SW480 (cell line): ENCODE measurements at regions not wholly inside any gene's neighbourhood (a gene's known extent, or its start where the extent isn't known, plus 50 kb on each side); places are given as distances from the start of the nearest gene placed in this dataset.
"Not testable (repeated sequence)": the region's sequence is repeated elsewhere in the genome, so short reads cannot be mapped to it uniquely, and the experiment has no call there.

Experiments
- DNase-seq: peaks from one replicate; pipeline ENCODE4 v3.0.0-alpha.2; 2016; ENCODE audit warnings: low spot score

DNA sequence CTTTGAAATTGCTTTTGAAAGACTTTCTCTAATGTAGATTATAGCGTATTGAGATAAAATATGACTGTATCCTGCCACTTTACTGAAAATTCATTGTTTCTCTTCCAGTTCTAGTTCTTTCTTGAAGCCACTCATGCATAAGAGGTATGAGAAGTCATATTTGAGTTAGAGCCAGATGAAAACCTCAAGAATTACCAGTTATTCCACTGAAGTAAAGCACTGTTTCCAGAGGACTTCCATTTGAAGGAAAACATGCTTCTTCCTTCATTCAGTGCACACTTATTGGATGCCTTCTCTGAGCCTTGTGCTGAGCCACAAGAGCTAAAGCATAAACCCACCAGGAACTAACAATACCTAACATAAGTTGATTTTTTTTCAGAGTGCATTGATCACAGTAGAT is 513.4 kb downstream of the ZNF385D start:
- DNase-seq, result no peak

DNA sequence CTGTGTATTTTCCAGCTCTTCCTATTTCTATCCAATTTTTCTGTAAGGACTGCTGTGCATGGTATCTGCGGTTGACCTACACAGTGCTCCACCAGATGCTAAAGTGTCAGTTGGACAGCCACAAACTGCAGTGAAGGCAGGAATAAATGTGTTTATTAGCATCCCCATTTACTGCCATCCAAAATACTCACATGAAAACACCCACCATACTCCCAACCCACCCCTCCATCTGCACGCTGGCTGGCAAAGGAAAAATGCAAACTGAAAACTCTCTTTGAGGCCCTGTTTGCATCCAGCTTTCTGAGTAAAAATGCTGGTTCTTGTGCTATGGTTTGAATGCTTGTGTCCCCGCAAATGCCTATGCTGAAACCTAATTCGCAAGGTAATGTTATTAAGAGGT is 515.5 kb downstream of the ZNF385D start:
- no peak for DNase-seq

DNA sequence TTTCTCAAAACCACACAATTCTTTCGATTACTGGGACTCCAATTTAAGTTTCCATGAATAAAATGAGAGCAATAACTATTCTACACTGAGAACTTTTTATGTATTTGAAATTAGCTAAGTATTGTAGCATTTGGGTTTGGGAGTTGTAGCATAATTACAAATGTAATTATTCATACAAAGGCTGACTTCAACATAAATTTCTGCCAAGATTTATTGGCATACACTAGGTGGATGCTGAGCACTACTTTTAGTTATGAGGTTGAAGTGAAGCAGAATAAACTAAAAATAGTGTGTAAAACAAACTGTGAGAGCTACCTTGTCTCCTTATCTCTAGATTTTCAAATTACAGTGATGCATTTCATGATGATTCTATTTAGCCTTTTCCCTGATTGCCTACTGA is 516.1 kb downstream of the ZNF385D start:
- DNase-seq, result no peak

DNA sequence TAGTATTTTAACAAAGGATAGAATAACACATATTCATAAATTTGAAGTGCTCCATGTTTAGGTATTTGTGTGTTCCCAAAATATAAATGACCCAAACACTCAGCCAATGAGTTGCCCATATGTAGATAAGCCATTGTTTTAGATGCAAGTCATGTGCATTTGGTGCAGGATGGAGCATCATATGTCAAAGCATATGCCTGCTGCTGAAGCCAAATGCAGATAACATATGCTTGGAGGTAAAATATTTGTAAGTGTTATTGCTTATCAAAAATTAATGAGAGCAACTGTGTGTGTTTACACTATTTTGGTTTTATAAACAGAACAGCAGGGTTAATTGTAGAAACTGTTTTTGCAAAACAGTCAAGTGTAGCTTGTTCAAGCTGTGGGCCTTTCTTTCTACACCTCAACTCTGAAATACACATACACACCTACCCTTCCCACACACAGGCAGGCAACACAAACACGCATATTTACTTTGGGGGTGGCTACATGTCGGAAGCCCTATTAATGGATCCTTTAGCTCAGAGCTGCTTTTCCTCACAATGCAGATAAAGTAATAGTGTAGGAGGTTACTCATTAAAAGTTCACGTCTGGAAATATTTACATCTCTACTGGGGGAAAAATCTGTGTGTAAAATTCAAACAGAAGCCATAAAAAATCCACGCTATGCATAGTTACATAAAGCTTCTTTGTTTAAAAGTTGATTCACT is 521.4 kb downstream of the ZNF385D start:
- DNase-seq, result no peak

DNA sequence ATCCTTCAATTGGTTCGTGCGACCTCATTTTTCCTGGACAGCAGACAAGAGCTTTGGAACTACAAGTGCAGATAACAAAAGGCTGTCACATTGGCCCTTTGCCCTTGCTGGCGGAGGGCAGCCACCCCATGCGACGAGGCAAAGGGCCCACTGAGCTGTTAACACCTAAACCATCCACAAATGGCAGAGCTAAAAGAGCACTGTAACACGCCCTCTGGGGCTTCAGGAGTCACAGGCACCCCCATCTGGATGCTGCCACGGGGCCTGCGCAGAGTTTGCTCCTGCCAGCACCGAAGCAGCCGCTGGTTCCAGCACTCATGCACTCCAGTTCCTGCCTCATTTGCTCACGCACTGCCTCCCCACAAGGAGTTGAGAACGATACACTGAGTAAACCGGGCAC is 524.9 kb downstream of the ZNF385D start:
- no peak for DNase-seq

DNA sequence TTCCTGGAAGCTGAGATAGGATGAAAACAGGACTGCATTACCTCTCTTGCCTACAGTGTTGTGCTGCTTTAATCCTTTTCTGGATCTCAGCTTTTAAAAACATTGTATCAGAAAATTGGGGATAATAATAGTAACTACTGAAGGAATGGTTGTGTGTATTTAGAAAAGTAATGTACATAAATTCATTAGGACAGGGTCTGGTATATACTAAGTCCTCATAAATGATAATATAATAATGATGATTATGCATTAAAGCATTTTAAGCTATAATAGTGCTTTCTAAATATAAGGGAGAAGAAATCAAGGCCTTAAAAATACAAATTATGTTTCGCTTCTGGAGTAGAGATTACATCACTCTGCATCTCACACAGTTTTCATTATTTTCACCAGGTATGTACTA is 530.1 kb downstream of the ZNF385D start:
- DNase-seq, result no peak

DNA sequence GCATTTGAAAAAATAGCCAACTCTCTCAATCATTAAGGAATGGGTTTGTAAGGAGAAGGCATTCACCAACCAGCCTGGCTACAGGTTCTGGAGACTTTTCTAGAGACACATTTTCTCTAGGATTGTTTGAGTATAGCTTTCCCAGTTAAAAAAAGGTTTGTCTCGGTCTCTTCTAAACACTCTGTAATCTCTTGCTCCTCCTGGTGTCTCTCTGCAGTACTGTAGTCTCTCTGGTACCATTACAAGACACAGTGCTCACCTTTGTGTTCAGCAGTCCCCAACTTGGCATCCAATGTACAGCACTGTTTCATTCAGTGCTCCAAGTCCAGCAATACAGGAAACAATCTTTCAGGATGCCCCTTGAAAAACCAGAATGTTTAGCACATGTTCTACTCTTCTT is 534.4 kb downstream of the ZNF385D start:
- DNase-seq, result no peak

DNA sequence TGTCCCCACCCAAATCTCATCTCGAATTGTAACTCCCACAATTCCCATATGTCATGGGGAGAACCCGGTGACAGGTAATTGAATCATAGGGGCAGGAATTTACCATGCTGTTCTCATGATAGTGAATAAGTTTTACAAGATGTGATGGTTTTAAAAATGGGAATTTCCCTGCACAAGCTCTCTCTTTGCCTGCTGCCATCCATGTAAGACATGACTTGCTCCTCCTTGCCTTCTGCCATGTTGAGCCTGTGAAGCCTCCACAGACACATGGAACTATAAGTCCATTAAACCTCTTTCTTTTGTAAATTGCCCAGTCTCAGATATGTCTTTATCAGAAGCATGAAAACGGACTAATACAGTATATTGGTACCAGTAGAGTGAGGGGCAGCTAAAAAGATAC is 546.9 kb downstream of the ZNF385D start:
- DNase-seq, result not testable (repeated sequence)

DNA sequence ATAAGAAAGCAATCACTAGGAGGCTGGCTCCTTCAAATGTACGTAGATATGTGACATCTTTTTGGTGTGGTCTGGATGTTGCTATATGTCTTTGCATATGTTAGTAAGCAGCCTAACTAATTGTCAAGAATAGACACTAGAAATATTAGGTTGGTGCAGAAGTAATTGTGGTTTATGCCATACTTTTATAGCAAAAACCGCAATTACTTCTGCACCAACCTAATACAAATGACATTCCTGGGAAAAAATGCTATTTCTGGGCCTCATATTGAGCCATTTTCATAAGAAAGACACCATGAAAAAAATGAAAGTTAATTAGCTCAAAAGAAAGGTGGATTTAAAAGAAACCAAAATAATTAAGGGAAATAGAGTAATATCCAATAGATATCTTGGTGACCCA is 555.8 kb downstream of the ZNF385D start:
- no peak for DNase-seq

DNA sequence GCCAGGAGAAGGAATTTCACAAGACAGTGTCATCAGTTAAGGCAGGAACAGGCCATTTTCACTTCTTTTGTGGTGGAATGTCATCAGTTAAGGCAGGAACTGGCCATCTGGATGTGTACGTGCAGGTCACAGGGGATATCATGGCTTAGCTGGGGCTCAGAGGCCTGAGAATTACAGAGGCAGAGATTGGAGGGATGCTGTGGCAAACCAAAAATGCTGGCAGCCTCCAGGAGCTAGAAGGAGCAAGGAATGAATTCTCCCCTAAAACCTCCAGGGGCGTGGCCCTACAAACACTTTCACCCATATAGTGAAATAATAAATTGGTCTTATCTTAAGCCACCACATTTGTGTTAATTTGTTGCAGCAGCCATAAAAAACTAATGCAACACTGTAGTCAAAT is 557.0 kb downstream of the ZNF385D start:
- not testable (repeated sequence) for DNase-seq

DNA sequence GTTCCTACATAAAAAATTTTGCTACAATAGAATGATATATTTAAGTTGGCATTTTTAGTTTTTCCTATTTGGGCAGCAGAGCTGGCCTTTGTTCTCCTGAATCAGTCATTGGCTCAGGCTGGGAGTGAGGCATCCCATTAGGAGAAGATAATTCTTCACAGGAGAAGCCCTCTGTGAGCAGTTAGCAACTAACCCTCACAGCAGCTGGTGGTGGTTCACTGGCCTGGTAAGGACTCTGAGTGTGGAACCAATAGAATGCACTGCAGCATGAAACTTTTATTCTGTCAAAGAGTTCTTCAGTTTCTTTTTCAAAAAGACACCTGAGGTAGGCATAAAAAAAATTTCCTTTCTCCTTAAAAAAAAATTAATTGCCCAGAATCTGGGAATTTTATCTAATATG is 562.6 kb downstream of the ZNF385D start:
- no peak for DNase-seq

DNA sequence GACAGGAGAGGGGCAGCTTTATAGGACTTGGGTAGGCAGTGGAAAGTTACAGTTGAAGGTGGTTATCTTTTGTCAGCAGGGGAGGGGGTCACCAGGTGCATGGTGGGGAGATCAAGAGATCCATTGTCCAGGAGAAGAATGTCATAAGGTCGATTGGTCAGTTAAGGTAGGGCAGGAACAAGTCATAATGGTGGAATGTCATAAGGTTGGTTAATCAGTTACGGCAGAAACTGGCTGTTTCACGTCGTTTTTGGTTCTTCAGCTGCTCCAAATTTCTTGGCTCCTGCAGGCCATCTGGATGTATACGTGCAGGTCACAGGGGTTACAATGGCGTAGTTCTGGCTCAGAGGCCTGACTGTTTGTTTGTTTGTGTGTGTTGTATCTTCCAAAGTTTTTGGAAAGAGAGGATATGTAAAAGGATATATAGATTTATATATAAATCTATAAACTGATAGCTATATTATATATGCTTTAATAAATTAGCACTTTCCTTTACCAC is 565.1 kb downstream of the ZNF385D start:
- DNase-seq, result no peak

DNA sequence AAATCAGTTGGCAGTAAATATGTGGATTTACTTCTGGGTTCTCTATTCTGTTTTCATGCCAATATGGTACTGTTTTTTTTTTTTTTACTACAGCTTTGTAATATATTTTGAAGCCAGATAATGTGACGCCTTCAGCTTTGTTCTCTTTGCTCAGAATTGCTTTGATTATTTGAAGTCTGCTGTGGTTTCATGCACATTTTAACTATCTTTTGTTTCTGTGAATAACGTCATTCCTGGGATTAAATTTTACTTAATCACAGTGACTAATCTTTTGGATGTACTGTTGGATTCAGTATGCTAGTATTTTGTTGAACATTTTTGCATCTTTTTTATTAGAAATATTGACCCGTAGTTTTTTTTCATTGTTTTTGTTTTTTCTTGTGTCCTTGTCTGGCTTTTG is 576.5 kb downstream of the ZNF385D start:
- no peak for DNase-seq

DNA sequence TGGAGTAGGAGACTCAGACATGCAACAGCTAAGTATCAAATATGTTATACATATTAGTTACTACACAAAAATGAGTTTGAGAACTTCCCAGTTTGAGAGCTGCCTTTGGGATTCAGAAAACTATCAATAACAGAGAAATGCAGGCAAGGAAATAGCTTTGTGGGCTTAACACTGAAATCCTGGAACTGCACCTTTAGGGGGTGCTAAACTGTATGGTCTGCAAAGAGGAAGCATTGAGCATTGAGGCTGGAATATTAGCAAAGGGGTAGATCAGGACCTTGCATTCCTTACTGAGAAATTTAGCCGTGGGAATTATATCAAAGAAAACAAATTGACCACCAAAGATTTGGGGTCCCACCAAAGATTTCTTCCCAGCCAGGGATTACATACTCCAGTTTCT is 580.0 kb downstream of the ZNF385D start:
- DNase-seq, result no peak

DNA sequence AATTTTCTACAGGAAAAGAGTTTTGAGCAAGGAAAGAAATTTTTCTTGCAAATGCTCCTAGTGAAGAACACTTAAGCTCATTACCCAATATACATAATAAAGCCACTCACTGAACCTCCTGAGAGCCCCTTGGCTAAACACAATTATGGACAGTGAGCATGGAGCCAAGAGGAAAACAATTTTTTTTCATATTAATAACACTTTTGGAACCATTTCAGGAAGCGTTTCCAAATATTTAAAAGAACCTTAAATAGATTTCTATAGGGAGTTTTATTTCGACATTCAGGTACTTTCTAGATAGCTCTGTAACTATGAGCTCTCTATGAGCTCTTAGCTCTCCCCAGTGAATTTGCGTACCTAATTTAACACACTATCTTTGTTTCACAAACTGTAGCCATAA is 581.1 kb downstream of the ZNF385D start:
- DNase-seq, result no peak

DNA sequence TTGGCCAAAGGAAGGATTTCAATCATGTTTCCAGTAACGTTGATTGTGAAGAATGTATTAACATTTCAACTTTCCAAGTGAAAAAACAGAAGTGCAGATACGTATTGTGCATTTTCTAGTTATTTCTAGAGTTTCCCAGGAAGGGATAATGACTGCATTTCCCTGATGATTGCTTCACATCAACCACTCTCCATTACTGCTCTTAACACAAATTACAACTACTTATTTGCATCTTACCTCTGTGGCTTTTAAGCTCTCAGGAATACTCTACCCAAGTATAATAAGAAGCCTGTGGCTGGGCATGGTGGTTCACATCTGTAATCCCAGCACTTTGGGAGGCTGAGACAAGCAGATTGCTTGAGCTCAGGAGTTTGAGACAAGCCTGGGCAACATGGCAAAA is 582.5 kb downstream of the ZNF385D start:
- no peak for DNase-seq

DNA sequence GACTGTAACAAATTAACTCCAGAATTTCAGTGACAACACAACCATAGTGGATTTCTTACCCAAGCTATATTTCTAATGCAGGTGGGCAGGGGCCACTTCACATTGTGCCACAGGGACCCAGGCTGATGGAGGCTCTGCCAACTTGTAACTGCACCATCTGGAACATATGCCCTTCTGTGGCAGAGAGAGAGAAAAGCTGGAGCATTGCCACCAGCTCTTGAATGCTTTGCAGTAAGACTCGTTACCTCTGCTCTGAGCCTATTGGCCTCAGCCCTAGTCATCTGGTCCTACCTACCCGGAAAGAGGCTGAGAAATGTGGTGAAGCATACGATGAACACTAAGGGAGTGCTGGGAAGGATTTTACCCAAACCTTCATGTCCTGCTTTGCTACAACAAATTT is 587.1 kb downstream of the ZNF385D start:
- DNase-seq, result no peak

DNA sequence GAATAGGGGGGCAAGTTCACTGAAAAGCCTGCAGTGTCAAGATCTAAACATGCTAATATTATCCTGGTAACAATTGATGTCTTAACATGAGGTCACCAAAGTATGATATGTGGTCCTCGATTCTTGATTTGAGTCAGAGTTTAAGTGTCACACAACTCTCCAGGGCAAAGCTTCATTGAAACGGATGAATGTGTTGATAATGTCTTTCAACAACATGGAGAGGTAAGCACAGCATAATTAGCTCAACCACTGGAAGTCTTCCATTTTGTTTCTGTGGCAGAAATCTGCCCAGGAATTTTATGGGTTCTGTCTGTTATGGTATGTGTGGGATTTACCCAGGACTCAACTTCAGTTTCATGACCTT is 591.5 kb downstream of the ZNF385D start:
- no peak for DNase-seq

DNA sequence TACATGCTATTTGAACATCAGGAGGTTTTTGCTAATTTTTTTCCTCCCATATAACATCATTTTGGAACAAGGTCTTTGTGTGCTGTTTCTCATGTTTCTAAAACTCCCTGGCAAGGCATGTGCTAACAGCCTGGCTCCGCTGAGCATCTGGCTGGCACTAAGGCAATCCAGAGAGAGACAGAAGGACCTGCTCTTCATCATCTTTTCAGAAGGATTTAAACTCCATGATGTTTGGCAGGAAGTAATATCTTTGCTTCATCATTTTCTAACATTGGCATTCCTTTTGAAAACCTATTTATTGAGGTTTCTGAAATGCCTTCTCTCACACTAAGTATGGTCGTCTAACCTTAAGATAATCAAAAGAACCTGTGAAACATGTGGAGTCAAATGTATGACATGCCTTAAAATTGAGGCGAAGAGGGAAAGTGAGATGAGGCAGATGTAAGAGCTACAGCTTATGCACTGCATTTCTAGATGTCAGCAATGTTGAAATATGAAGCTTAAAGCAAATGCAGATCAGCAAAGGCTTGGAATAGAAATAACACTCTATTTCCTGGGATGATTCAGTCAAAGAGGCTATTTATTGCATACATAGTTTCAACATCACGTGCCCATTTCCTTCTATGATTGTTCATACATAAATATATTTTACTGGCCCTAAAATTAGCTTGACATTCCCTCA is 592.0 kb downstream of the ZNF385D start:
- no peak for DNase-seq

DNA sequence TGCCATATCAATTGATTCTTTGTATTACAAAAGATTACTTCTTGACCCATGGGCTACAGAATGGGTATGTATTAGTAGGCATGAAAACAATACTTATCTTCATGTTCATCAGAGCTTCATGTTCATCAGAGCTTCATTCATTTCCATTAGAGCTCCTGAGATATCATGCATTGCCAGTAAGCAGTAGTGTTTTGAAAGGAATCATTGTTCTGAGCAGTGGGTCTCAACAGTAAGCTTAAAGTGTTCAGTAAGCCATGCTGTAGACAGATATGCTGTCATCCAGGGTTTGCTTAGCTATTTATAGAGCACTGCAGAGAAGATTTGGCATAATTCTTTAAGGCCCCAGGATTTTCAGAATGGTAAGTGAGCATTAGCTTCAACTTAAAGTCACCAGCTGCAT is 596.1 kb downstream of the ZNF385D start:
- no peak for DNase-seq

DNA sequence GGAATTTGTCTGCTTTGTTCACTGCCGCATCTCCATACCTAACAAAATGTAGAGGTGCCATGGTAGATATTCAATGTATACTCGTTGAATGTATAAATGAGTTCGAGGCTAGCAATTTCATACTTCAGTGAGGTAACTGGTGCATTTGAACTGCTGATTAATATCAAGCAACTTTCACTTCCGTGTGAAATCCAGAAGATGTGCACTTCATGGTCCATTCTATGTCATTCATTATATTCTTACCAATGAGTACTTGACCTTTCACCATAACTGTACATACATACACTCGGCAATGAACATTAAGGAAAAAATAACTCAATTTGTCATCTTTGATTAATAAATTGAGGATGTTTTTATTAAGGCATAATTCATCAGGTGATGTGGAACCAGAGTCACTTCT is 598.5 kb downstream of the ZNF385D start:
- DNase-seq, result no peak

DNA sequence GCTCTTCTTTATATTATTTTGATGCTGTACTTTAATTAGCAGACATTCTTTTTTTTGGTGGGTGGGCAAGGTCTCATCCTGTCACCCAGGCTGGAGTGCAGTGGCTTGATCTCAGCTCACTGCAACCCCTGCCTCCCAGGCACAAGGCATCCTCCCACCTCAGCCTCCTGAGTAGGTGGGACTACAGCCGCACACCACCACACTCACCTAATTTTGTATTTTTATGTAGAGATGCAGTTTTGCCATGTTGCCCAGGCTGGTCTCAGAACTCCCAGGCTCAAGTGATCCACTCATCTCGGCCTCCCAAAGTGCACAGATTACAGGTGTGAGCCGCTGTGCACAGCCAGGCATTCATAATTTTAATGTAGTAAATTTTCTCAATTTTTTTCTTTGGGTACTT is 608.1 kb downstream of the ZNF385D start:
- DNase-seq, result no peak

DNA sequence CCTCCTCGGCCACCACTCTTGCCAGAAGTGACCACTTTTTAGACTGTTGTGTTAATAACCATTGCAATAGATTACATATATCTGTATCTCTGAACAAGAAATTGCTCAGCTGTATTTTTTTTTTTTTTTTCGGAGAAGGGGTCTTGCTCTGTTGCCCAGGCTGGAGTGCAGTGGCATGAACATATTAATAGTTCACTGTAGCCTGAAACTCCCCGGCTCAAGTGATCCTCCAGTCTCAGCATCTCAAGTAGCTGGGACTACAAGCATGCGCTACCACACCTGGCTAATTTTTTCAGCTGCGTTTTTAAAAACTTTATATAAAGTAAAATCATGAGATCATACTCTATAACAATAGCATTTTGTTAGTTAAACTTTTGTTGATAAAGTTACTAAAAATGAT is 609.0 kb downstream of the ZNF385D start:
- DNase-seq, result no peak

DNA sequence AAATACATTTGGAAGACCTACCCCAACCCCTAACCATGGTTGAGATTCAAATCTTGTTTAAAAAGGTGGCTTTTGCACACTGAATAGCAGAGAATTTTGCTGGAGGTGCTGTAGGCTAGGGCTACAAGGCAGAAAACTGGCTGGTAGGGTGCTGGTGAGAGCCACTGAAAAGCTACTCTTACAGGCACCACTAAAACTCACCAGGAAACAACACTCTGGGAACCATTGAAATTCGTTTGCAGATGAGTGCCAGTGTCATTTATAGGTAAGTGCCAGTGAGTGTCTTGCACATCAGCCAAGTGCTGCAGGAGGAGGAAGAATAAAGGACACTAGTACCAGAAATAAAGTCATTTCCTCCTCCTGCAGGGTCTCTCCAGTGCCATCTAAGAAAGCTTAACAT is 610.2 kb downstream of the ZNF385D start:
- no peak for DNase-seq
